GM21360 (cell line): ENCODE measurements at regions not wholly inside any gene's neighbourhood (a gene's known extent, or its start where the extent isn't known, plus 50 kb on each side); places are given as distances from the start of the nearest gene placed in this dataset.

ENCODE experiments used
- ATAC-seq: cut with Tn5 transposase; IDR thresholded peaks from one replicate; pipeline ENCODE4 v1.9.1; 2021; ENCODE audit warnings: mild to moderate bottlenecking, moderate library complexity; ENCODE audit not compliant: unreplicated experiment

DNA sequence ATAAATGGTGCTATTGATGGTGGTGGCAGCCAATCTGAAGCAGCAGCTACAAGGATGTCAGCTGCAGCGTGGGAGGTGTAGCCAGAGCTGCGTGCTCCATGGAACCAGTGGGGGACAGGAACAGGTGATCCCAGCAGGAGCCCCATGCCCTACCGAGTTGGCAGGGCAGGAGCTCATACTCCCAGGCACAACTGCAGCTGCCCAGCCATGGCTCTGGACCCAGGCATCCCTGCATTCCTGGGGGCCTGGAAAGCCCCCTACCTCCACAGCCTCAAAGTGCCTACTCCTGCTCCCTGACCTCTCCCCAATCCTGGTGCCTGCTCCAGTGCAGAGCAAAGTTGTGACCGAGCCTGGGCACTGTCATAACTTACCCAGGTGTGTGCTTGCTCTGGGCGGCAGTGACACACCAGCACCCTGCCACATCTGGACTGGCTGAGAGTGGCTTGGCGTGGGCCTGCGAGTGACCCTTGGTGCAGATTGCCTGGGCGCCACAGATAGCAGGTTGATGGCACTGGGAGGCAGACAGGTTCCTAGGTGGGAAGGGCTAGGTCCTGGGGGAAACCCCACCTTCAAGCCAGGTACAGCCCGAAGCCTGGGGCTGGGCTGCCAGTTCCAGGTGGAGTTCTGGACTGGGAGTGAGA is 101.1 kb downstream of the DCAF12L2 start:
- no peak for ATAC-seq

DNA sequence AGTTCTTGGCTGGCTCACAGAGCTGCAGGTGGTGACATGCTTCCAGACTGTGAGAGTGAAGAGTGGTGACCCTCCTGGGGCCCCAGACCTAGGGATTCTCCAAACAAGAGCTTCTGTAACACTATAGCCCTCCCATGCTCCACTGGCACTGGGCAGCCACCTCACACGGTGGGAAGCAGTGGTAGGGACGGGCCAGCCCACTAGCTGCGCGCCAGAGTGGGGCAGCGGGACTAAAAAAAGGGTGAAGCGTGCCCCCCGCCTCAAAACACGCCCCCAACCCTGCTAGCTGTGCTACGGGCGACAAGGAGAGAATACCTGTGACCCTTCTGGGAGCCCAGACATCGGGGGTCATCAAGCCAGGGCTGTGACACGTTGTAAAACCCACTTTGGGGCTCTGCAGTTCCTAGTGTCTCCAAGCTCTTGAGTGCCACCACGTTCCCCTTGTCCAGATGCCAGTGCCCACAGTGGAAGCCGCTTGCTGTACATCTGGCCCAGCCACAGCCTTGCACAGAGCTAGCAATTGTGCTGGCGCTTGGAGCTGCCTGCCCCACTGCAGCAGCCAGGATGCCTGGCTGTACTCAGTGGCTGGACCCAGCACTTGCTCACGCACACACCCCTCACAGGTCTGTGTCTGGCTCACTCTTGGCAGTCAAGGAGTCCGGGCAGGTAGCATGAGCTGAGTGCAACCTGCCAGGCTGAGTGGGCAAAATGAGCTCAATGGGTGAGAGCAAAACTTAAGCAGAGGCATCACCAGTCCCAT is 100.0 kb downstream of the DCAF12L2 start:
- ATAC-seq, result no peak
